OCI-LY1 (cell line): ENCODE measurements at regions not wholly inside any gene's neighbourhood (a gene's known extent, or its start where the extent isn't known, plus 50 kb on each side); places are given as distances from the start of the nearest gene placed in this dataset.

Source experiments
- H2AFZ ChIP-seq: fragments of 200-600 bp; sonication (generic), shearing (Covaris generic); 2 replicates; pipeline ENCODE4 v1.6.0; 2014; ENCODE audit warnings: antibody characterized with exemption, mild to moderate bottlenecking, low read length
- H3F3A ChIP-seq: fragments of 200-600 bp; sonication (generic), shearing (Covaris generic); 2 replicates; pipeline ENCODE4 v1.6.0; 2014; ENCODE audit warnings: mild to moderate bottlenecking, antibody characterized with exemption, low read length, moderate library complexity; ENCODE audit not compliant: insufficient read depth
- H3K27ac ChIP-seq: fragments of 200-600 bp; sonication (generic); 2 replicates; pipeline ENCODE4 v1.5.1; 2014; ENCODE audit warnings: low read length, mixed run types, mild to moderate bottlenecking, low read depth; ENCODE audit not compliant: poor library complexity, severe bottlenecking
- H3K27me3 ChIP-seq: fragments of 200-600 bp; sonication (generic); 2 replicates; pipeline ENCODE4 v1.6.0; 2014; ENCODE audit warnings: antibody characterized with exemption, mild to moderate bottlenecking, low read length, moderate library complexity; ENCODE audit not compliant: insufficient read depth
- H3K36me3 ChIP-seq: fragments of 200-600 bp; sonication (generic); 2 replicates; pipeline ENCODE4 v1.6.1; 2014; ENCODE audit warnings: mild to moderate bottlenecking, antibody characterized with exemption, low read length, moderate library complexity, mixed read lengths; ENCODE audit not compliant: insufficient read depth
- H3K4me1 ChIP-seq: fragments of 200-600 bp; sonication (generic); 2 replicates; pipeline ENCODE4 v1.5.1; 2014; ENCODE audit warnings: mild to moderate bottlenecking, low read length, moderate library complexity; ENCODE audit not compliant: insufficient read depth, severe bottlenecking
- H3K4me2 ChIP-seq: fragments of 200-600 bp; sonication (generic), shearing (Covaris generic); 2 replicates; pipeline ENCODE4 v1.6.1; 2014; ENCODE audit warnings: low read length
- H3K4me3 ChIP-seq: fragments of 200-600 bp; sonication (generic); 2 replicates; pipeline ENCODE4 v1.5.1; 2014; ENCODE audit warnings: low read length, low read depth, mild to moderate bottlenecking, mixed read lengths; ENCODE audit not compliant: poor library complexity, severe bottlenecking
- H3K79me2 ChIP-seq: fragments of 200-600 bp; shearing (Covaris generic); 2 replicates; pipeline ENCODE4 v1.6.1; 2016; ENCODE audit warnings: mixed run types, low read length, mixed read lengths; ENCODE audit not compliant: insufficient read depth
- H3K9ac ChIP-seq: fragments of 200-600 bp; sonication (generic), shearing (Covaris generic); 2 replicates; pipeline ENCODE4 v1.6.1; 2014; ENCODE audit warnings: mild to moderate bottlenecking, low read length, mixed read lengths
- H3K9me2 ChIP-seq: fragments of 200-600 bp; sonication (generic), shearing (Covaris generic); 2 replicates; pipeline ENCODE4 v1.6.1; 2014; ENCODE audit warnings: low read depth, mild to moderate bottlenecking, low read length, mixed read lengths
- H3K9me3 ChIP-seq: fragments of 200-600 bp; shearing (Covaris generic); 2 replicates; pipeline ENCODE4 v1.6.1; 2014; ENCODE audit warnings: low read length, mixed read lengths
- H4K20me1 ChIP-seq: fragments of 200-600 bp; sonication (generic), shearing (Covaris generic); 2 replicates; pipeline ENCODE4 v1.6.0; 2016; ENCODE audit warnings: mild to moderate bottlenecking, low read length; ENCODE audit not compliant: insufficient read depth
- CTCF ChIP-seq: fragments of 200-600 bp; sonication (generic), shearing (Covaris generic); IDR thresholded peaks from 2 replicates; pipeline ENCODE4 v1.5.1; 2017; ENCODE audit warnings: mild to moderate bottlenecking, antibody characterized with exemption, low read length, moderate library complexity, mixed read lengths
- EZH2 ChIP-seq: fragments of 200-600 bp; sonication (generic), shearing (Covaris generic); IDR thresholded peaks from 2 replicates; pipeline ENCODE4 v1.8.0; 2017; ENCODE audit warnings: borderline replicate concordance, mixed run types, mild to moderate bottlenecking, antibody characterized with exemption, low read length, moderate library complexity, mixed read lengths

- H3K9me2 ChIP-seq, result no peaks in the 10 kb centered on the region
- H2AFZ ChIP-seq, result no peak overlapping the region
- H3K36me3 ChIP-seq, result no peaks in the 10 kb centered on the region
- no peak overlapping the region for H3K9ac ChIP-seq
- H3K9me3 ChIP-seq, result no peaks in the 10 kb centered on the region
- no peaks in the 10 kb centered on the region for H3K4me1 ChIP-seq
- no peaks in the 10 kb centered on the region for H4K20me1 ChIP-seq
- H3K27ac ChIP-seq, result no peak overlapping the region
- no peak overlapping the region for H3K4me2 ChIP-seq
- TF ChIP-seq EZH2 (no peak), CTCF (no peak)
- no peaks in the 10 kb centered on the region for H3K79me2 ChIP-seq
- H3K27me3 ChIP-seq, result no peaks in the 10 kb centered on the region
- no peak overlapping the region for H3K4me3 ChIP-seq
- no peaks in the 10 kb centered on the region for H3F3A ChIP-seq
Measured at GRCh38 chr2:76633276-76633921, 888.8 kb downstream of the LRRTM4 start.

DNA sequence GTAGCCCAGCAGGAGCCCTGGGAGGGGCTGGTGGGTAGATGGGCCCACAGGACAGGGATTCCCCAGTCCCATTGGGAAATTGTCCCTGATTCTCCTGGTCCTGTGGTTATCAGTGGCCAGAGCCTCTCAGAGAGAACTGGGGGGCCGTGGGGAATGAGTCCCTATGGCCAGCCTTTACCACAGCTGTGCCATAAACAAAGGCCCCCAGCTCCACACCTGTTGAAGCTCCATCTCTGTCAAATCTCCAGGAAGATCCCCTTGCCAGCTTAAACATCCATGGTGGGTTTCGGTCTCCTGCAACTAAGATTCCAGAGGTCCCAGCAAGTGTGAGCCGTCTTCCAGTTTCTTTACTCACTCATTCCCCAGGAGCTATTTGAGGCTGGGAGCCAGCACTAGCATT is 897.1 kb downstream of the LRRTM4 start:
- Histone ChIP-seq H3K4me2 (no peak overlapping the region), H3K79me2 (no peaks in the 10 kb centered on the region), H3K9ac (no peak overlapping the region), H3K4me1 (no peaks in the 10 kb centered on the region), H2AFZ (no peak overlapping the region), H3K27me3 (no peaks in the 10 kb centered on the region), H3K9me3 (no peaks in the 10 kb centered on the region), H3F3A (no peaks in the 10 kb centered on the region), H3K36me3 (no peaks in the 10 kb centered on the region), H4K20me1 (no peaks in the 10 kb centered on the region), H3K4me3 (no peak overlapping the region), H3K9me2 (no peaks in the 10 kb centered on the region), H3K27ac (no peak overlapping the region)
- no peak for TF ChIP-seq EZH2
- no peak for TF ChIP-seq CTCF

DNA sequence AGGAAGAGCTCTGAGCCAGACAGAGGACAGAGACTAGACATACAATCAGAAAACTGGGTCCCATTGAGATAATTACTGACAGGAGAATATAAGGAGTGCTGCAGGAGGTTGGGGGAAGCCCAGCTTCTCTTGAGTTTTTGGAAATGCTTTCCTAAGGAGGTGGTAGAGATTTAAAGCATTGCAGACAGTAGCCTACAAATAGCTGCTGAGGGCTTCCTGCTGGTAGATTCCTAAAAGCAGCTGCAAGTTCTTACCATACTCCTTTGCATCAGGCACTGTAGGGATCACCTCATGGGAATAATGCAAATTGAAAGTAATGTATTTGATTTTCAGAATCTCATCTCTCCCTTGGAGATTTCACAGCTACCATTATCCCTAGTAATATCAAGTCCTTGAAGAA is 902.6 kb upstream of the GCFC2 start:
- Histone ChIP-seq H4K20me1 (no peaks in the 10 kb centered on the region), H3K9me3 (no peaks in the 10 kb centered on the region), H3K79me2 (no peaks in the 10 kb centered on the region), H3K9me2 (no peaks in the 10 kb centered on the region), H3K27me3 (no peaks in the 10 kb centered on the region), H2AFZ (no peak overlapping the region), H3K36me3 (no peaks in the 10 kb centered on the region), H3K4me2 (no peak overlapping the region), H3K27ac (no peak overlapping the region), H3F3A (no peaks in the 10 kb centered on the region), H3K9ac (no peak overlapping the region), H3K4me3 (no peak overlapping the region), H3K4me1 (no peaks in the 10 kb centered on the region)
- TF ChIP-seq EZH2, result no peak
- TF ChIP-seq CTCF, result no peak
